Renal cortex interstitium (tissue), 11 donors: ENCODE measurements at regions not wholly inside any gene's neighbourhood (a gene's known extent, or its start where the extent isn't known, plus 50 kb on each side); places are given as distances from the start of the nearest gene placed in this dataset.
"Not testable (repeated sequence)": the region's sequence is repeated elsewhere in the genome, so short reads cannot be mapped to it uniquely, and the experiment has no call there.

Source experiments
- DNase-seq, 11 donors: peaks; one replicate each; pipeline ENCODE4 v3.0.0-alpha.2; 2013; ENCODE audit warnings: low read depth in 9 of 11, low spot score in 4 of 11; ENCODE audit errors: extremely low read depth in 1 of 11

DNA sequence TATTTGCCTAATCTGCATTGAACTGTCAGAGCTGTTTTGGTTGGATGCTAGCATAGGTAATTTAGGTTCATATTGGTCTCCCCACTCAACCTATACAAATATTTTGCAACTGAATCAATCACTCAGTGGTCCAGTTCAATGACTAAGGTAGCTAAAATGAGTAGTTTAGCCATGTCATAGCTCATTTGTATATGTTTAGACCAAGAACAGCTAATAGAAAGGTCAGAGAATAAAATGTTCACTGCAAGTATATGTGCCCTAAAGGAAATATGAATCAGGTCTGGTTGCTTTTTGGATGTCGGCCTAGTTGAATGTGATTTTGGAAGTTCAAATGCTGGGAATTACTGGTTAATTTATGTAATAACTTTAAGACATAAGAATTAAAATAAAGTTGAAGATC lies 883.9 kb downstream of the LRFN5 start:
- DNase-seq, result no peak

DNA sequence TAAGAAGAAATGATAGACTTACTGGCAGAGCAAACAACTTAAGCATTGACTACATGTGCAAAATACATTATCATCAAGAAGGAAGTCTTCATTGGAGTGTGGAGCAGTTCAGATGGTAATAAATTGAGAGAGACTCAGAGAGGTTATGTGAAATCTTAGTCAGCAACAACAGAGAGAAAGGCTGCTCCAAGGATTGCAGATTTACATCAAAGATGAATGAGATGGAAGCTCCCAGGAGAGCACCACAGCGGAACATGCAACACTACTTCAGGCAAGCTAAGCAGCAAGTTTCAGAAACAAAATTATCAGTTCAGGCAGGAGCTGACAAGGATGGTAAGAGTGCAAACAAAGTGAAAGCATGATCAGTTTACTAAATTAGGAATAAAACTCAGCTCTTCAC lies 882.3 kb downstream of the LRFN5 start:
- DNase-seq, result no peak

DNA sequence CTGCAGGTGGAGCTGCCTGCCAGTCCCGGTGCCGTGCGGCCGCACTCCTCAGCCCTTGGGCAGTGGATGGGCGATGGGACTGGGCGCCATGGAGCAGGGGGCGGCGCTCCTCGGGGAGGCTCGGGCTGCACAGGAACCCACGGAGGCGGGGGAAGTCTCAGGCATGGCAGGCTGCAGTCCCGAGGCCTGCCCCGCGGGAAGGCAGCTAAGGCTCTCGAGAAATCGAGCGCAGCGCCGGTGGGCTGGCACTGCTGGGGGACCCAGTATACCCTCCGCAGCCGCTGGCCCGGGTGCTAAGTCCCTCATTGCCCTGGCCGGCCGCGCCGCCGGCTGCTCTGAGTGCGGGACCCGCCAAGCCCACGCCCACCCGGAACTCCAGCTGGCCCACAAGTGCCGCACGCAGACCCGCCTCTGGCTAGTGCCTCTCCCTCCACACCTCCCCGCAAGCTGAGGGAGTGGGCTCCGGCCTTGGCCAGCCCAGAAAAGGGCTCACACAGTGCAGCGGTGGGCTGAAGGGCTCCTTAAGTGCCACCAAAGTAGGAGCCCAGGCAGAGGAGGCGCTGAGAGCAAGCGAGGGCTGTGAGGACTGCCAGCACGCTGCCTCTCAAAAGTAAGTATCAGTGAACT lies 875.8 kb downstream of the LRFN5 start:
- DNase-seq, result not testable (repeated sequence)

DNA sequence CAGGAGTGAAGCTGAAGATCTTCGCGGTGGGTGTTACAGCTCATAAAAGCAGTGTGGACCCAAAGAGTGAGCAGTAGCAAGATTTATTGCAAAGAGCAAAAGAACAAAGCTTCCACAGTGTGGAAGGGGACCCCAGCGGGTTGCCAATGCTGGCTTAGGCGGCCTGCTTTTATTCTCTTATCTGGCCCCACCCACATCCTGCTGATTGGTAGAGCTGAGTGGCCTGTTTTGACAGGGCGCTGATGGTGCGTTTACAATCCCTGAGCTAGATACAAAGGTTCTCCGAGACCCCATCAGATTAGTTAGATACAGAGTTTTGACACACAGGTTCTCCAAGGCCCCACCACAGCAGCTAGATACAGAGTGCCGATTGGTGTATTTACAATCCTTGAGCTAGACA lies 875.0 kb downstream of the LRFN5 start:
- DNase-seq, result not testable (repeated sequence)

DNA sequence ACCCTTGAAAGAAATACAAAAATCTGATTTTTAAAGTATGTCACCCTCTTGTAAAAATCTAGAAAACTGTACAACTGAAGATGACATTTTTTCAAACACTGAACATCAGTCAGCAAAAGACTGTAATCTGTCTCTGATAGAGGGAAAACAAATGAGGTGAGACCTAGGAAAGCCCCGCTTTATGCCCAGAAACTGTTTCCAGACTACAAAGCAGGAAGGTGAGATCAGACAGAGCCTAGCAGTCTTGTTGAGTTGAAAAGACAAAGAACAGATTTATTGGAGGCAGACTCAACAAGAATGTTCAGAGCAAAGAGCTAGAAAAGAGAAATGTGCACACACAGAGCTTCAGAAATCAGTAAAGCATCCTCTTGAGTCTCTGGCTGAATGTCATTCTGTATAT lies 873.6 kb downstream of the LRFN5 start:
- DNase-seq, result no peak

DNA sequence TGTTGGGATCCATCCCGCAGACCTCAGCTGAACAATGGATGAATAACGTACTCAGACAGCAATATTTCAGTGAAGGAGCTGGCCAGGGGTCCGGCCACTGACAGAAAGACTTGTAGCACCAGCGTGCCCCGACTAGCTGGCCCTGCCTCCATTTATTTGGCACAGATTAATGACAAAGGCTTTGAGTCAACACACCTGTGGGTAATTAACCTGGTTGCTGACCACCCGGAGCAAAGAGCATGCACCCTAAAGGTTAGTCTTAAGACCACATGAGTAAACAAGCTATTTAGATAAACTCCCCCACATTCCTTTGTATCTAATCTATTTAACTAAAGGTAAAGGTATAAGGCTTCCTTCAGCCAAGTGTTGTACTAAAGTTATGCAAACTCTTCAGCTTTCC lies 868.6 kb downstream of the LRFN5 start:
- no peak for DNase-seq

DNA sequence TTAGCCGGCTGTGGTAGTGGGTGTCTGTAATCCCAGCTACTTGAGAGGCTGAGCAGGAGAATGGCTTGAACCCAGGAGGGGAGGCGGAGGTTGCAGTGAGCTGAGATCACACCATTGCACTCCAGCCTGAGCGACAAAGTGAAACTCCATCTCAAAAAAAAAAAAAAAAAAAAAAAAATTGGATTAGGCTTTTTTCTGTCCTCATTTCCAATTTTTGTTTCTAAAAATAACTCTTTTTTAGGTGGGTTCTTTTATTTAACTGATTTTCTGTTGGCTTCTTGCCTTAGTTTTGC lies 863.7 kb downstream of the LRFN5 start:
- no peak for DNase-seq

DNA sequence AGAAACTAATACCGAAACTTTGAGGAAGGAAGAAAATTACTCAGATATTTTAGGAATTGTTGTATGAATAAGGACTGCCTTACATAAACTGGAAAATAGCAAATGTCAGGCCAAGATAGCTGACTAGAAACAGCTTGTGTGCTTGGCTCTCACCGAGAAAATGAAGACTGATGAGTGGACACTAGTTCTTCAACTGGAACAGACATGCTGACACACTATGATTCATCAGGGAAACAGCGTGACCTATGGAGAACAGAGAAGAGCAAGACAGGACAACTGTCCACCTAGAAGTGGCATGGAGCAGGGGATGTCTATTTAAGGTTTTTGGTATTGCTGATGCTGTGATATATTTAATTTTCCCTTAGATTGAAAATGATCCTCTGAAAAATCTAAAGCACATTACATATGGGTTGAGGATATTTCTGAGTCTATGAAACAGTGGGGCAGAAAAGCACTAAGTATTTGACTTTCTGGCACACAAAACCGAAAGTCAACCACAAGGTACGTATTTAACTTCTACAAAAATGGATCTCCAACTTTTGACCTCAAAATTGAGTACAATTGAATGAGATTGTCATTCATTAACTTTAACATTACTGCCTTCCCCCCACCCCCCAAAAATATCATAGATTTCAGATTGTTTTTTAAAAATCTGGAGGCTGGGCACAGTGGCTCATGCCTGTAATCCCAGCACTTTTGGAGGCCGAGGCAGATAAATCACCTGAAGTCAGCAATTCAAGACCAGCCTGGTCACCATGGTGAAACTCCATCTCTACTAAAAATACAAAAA lies 863.2 kb downstream of the LRFN5 start:
- no peak for DNase-seq

DNA sequence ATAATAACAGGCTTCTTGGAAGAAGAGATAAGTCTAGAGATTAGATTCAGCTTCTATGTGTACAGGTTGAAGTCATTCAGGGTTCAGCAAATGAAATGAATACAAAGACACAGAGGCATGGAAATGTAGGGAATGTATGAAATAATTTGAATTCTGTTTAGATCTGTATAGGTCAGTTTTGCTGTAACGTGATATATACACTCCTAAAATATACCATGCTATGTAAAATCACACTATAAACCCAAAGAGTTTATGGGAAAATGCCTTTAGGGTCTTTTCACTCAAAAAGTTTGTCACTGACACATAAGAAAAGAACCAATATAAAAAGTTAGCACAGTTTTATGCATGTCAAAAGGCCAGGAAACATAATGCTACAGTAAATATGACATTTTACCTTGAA lies 854.0 kb downstream of the LRFN5 start:
- no peak for DNase-seq

DNA sequence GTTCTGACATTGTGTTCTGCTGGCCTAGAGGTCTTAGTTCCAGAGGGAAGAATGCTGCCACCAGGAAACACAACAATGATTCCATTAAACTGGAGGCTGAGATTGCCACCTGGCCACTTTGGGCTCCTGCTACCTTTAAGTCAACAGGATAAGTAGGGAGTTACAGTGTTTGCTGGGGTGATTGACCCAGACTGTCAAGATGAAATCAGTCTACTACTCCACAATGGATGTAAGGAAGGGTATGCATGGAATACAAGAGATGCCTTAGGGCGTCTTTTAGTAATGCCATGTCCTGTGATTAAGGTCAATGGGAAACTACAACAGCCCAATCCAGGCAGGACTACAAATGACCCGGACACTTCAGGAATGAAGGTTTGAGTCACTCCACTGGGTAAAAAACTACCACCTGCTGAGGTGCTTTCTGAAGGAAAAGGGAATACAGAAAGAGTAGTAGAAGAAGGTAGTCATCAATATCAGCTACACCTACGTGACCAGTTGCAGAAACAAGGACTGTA lies 852.6 kb downstream of the LRFN5 start:
- no peak for DNase-seq

DNA sequence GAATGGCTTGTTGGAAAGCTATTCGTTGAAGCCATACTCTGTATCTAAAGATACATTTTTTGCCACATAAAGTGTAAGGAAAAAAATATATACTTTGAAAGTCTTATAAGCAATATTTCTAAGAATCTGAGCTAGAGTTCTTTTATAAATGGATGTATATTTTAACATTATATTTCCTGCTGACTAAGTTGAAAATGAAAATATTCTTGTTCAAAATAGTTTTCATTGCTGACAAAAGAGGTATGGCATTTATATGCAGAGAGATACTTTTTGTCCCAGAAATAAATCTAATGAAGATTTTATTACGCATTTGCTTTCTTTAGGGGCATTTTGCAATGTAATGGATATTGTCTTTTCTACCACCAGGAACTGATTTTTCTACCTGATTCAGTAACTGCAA lies 834.9 kb downstream of the LRFN5 start:
- DNase-seq, result no peak

DNA sequence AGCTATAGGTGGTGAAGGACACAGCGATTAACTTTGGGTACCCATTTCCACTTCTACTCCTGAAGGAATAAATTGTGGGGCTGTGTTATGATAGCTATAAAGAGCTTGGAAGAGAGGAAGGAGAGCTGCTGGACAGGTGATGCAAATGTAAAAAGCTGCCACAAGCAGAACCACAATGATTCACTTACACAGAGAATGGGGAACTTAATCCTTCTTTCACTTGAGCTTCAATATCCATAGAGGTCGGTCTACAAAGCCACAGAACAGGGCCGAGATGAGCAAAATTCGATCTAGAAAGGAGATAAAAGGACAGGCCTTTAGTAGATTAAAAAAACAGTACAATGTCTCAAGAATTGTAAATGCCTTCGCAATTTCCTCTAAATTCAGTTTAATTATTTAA lies 831.1 kb downstream of the LRFN5 start:
- DNase-seq, result no peak

DNA sequence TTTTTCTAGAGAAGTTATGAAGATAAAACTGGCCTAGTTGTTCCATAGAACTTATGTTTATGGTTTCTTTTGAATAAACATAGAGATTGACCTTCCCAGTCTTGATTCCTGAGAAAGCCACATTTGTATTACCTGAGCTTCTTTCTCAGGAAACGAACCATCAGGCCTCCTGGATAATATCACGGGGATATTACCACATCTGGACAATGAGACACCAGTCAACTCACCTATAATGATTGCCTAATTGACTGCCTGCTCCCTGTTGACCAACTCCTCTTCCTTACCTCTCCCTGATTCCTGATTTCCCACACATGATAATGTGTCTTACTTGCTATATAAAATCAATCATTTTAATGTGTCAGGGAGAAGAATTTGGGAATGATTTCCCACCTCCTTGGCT lies 822.7 kb downstream of the LRFN5 start:
- DNase-seq, result no peak

DNA sequence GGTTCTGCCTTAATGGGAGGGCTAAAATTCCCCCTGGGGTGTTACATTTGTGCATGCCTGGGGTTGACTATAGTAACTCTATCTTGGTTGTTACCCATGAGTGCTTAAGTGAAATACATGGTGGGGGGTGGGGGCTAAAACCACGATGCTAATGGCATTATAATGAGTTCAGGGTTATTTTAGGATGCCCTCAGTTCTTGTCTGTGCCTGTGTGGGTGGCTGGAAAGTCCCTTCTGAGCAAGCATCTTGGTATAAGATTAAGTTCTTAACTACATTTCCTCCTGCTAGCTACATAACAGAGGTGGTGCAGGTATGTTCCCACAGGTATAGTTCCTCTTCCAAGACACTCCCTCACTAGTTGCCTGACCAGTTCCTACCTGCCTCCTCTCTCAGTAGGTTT lies 822.3 kb downstream of the LRFN5 start:
- no peak for DNase-seq

DNA sequence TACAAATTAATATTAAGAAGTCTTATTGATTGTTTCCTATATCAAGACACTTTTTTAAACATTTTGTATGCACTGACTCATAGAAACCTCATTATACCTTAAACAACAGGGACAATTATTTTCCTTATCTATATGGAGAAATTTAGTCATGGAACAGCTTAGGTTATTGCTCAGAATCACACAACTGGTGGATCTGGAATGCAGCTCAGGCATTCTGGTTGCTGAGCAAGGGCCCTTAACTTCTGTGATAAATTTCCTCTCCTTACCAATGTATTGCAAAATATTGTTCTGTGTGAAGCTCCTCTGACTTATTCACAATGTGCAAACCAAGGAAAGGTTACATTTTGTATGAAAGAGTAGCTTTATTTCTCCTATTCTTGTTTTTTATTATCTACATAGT lies 817.8 kb downstream of the LRFN5 start:
- DNase-seq, result no peak

DNA sequence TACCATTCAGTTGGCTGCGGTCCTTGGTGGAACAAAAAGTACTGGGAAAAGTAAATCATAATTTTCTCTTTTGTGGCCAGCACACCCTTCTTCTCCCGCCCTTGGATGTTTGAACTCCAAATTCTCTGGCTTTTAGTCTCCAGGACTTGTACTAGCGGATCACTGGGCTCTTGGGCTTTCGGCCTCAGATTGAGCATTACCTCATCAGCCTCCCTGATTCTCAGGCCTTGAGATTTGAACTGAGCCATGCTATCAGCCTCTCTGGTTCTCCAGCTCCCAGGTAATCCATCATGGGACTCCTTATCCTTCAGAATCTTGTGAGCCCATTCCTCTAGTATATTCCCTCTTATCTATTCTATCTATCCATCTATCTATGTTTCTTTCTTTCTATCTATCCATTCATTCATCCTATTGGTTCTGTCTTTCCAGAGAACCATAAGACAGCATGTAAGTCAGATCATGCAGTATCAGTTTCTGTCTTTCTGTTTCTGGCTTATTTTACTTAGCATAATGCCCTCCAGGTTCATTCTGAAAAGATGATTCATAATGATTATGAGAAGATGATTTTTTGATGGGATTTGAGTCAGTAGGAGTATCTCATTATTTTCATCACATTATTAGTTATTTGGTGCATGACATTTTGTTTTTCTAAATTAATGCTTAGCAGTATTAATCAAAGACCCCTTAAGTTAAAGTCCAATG lies 814.9 kb downstream of the LRFN5 start:
- DNase-seq, result no peak

DNA sequence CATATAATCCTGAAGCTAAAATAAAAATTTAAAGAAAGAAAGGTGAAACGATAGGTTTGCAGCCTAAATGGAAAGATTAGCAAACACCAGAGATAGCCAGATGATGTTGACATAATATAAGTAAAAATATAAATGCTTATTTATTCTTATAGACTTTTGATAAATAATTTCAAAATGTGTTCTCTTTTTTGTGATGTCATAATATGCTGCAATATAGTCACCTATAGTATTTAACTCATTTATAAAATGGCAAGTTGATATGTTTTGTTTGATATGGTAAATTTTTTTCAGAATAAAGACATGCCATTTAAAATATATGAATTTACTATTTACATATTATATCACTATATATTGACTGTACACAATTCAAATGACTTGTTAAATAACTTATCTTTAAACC lies 813.4 kb downstream of the LRFN5 start:
- no peak for DNase-seq

DNA sequence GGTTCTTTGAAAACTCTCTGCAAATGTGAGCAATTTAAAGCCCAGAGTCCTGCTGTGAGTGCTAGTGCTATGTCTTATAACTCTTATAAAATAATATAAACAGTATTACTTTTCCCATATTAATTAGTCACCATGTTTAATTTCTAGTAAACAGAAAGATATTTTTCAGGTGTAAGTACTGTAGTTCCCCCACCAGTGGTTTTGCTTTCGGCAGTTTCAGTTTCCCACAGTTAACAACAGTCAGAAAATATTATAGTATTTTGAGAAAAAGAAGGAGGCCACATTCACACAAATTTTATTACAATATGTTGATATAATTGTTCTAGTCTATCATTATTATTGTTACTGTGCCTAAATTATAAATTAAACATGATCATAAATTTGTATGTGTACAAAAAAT lies 800.5 kb downstream of the LRFN5 start:
- DNase-seq, result no peak

DNA sequence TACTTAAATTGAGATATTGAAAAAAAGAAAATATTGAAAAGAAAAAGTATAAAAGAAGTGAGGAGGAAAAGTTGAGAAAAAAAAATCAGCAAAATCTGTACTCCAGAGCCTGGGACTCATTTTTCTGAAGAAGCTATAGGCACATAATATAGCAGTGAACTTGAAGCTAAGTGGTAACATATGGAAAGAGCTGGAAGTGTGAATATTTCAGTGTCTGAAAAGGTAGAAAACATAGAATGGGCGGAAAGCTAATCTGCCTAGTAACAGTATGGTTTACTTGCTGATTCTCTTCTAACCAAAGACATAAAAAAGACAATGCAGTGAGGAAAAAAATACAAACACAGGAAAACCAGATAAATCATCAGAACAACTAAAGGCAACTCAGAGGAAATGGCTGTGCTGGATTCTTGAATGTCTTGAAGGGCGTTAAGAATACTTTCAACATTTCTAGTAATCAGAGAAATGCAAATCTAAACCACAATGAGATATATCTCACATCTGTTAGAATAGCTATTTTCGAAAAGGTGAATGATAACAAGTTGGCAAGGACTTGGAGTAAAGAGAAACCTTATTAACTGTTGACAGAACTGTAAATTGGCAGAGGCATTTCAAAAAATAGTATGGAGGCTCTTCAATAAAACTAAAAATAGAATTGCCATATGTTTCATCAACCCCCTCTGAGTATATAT lies 784.6 kb downstream of the LRFN5 start:
- DNase-seq, result no peak

DNA sequence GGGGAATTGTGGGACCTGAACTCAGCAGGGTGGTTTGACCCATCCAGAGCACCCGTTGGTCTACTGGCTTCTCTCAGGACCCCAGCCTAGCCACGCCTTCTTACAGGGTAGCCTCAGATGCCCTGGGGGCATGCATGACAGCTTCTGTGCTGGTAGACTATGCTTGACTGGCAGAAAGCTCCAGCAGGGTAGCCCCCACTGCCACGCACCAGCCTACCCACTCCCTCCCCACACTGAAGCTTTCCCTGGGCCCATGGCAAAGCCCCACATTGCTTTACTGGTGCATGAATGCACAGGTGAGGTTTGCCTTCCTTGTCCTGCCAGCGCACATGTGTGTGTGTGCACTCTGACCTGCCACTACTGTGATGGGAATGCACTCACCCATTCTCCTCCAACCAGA lies 772.2 kb downstream of the LRFN5 start:
- no peak for DNase-seq
